ENCODE measurements at regions not wholly inside any gene's neighbourhood (a gene's known extent, or its start where the extent isn't known, plus 50 kb on each side); places are given as distances from the start of the nearest gene placed in this dataset.

- H3K27ac ChIP-seq (ENCODE audit: insufficient read depth, low read length, poor library complexity, severe bottlenecking), result no peak overlapping the region
- H3K36me3 ChIP-seq (ENCODE audit: control insufficient read depth, insufficient read depth, low read length), result no peaks in the 10 kb centered on the region
- no peak for DNase-seq
- H3K27me3 ChIP-seq (replicated peaks; ENCODE audit: control insufficient read depth, insufficient read depth, low read length, poor library complexity, severe bottlenecking), result no peaks in the 10 kb centered on the region
- no peaks in the 10 kb centered on the region for H3K4me1 ChIP-seq (ENCODE audit: control insufficient read depth, insufficient read depth, low read length, poor library complexity, severe bottlenecking)
- no peak overlapping the region for H3K4me3 ChIP-seq (ENCODE audit: insufficient read depth, low read depth, low read length, poor library complexity, severe bottlenecking)
- no peaks in the 10 kb centered on the region for H3K9me3 ChIP-seq (ENCODE audit: control insufficient read depth, low read length)
These were observed 804.2 kb upstream of the SLITRK1 start for GRCh38 chr13:84686458-84686857.

GRCh38 chr13:84684804-84685203 is 802.5 kb upstream of the SLITRK1 start:
- H3K4me1 ChIP-seq (ENCODE audit: control insufficient read depth, insufficient read depth, low read length, poor library complexity, severe bottlenecking), result no peaks in the 10 kb centered on the region
- DNase-seq, result no peak

GRCh38 chr13:84684048-84684662 is 801.9 kb upstream of the SLITRK1 start:
- no peaks in the 10 kb centered on the region for H3K9me3 ChIP-seq (ENCODE audit: control insufficient read depth, low read length)
- no peaks in the 10 kb centered on the region for H3K27me3 ChIP-seq (replicated peaks; ENCODE audit: control insufficient read depth, insufficient read depth, low read length, poor library complexity, severe bottlenecking)
- H3K4me3 ChIP-seq (ENCODE audit: insufficient read depth, low read depth, low read length, poor library complexity, severe bottlenecking), result no peak overlapping the region
- no peaks in the 10 kb centered on the region for H3K36me3 ChIP-seq (ENCODE audit: control insufficient read depth, insufficient read depth, low read length)
- no peak for DNase-seq
- no peaks in the 10 kb centered on the region for H3K4me1 ChIP-seq (ENCODE audit: control insufficient read depth, insufficient read depth, low read length, poor library complexity, severe bottlenecking)
- H3K27ac ChIP-seq (ENCODE audit: insufficient read depth, low read length, poor library complexity, severe bottlenecking), result no peak overlapping the region

More at GRCh38 chr13:84684804-84685203, 802.5 kb upstream of the SLITRK1 start:
- Histone ChIP-seq H3K27ac (ENCODE audit: insufficient read depth, low read length, poor library complexity, severe bottlenecking) (no peak overlapping the region), H3K27me3 (replicated peaks; ENCODE audit: control insufficient read depth, insufficient read depth, low read length, poor library complexity, severe bottlenecking) (no peaks in the 10 kb centered on the region), H3K4me3 (ENCODE audit: insufficient read depth, low read depth, low read length, poor library complexity, severe bottlenecking) (no peak overlapping the region), H3K9me3 (ENCODE audit: control insufficient read depth, low read length) (no peaks in the 10 kb centered on the region), H3K36me3 (ENCODE audit: control insufficient read depth, insufficient read depth, low read length) (no peaks in the 10 kb centered on the region)

- Histone ChIP-seq H3K27ac (ENCODE audit: insufficient read depth, low read length, poor library complexity, severe bottlenecking) (no peak overlapping the region), H3K36me3 (ENCODE audit: control insufficient read depth, insufficient read depth, low read length) (no peaks in the 10 kb centered on the region), H3K27me3 (replicated peaks; ENCODE audit: control insufficient read depth, insufficient read depth, low read length, poor library complexity, severe bottlenecking) (no peaks in the 10 kb centered on the region), H3K4me1 (ENCODE audit: control insufficient read depth, insufficient read depth, low read length, poor library complexity, severe bottlenecking) (no peaks in the 10 kb centered on the region), H3K9me3 (ENCODE audit: control insufficient read depth, low read length) (no peaks in the 10 kb centered on the region), H3K4me3 (ENCODE audit: insufficient read depth, low read depth, low read length, poor library complexity, severe bottlenecking) (no peak overlapping the region)
- DNase-seq, result no peak
These were observed 801.2 kb upstream of the SLITRK1 start for GRCh38 chr13:84683448-84683847.

GRCh38 chr13:84677836-84678235 is 795.6 kb upstream of the SLITRK1 start:
- no peaks in the 10 kb centered on the region for H3K36me3 ChIP-seq (ENCODE audit: control insufficient read depth, insufficient read depth, low read length)
- no peaks in the 10 kb centered on the region for H3K9me3 ChIP-seq (ENCODE audit: control insufficient read depth, low read length)
- no peak overlapping the region for H3K27ac ChIP-seq (ENCODE audit: insufficient read depth, low read length, poor library complexity, severe bottlenecking)
- no peak overlapping the region for H3K4me3 ChIP-seq (ENCODE audit: insufficient read depth, low read depth, low read length, poor library complexity, severe bottlenecking)
- DNase-seq, result no peak
- H3K4me1 ChIP-seq (ENCODE audit: control insufficient read depth, insufficient read depth, low read length, poor library complexity, severe bottlenecking), result no peaks in the 10 kb centered on the region
- no peaks in the 10 kb centered on the region for H3K27me3 ChIP-seq (replicated peaks; ENCODE audit: control insufficient read depth, insufficient read depth, low read length, poor library complexity, severe bottlenecking)

GRCh38 chr13:84672616-84673015 is 790.3 kb upstream of the SLITRK1 start:
- H3K4me1 ChIP-seq (ENCODE audit: control insufficient read depth, insufficient read depth, low read length, poor library complexity, severe bottlenecking), result no peaks in the 10 kb centered on the region
- DNase-seq, result no peak
- H3K4me3 ChIP-seq (ENCODE audit: insufficient read depth, low read depth, low read length, poor library complexity, severe bottlenecking), result no peak overlapping the region
- no peaks in the 10 kb centered on the region for H3K36me3 ChIP-seq (ENCODE audit: control insufficient read depth, insufficient read depth, low read length)
- no peak overlapping the region for H3K27ac ChIP-seq (ENCODE audit: insufficient read depth, low read length, poor library complexity, severe bottlenecking)
- H3K9me3 ChIP-seq (ENCODE audit: control insufficient read depth, low read length), result no peaks in the 10 kb centered on the region
- no peaks in the 10 kb centered on the region for H3K27me3 ChIP-seq (replicated peaks; ENCODE audit: control insufficient read depth, insufficient read depth, low read length, poor library complexity, severe bottlenecking)

- no peak for DNase-seq
- H3K4me1 ChIP-seq (ENCODE audit: control insufficient read depth, insufficient read depth, low read length, poor library complexity, severe bottlenecking), result no peaks in the 10 kb centered on the region
- H3K4me3 ChIP-seq (ENCODE audit: insufficient read depth, low read depth, low read length, poor library complexity, severe bottlenecking), result no peak overlapping the region
- H3K27me3 ChIP-seq (replicated peaks; ENCODE audit: control insufficient read depth, insufficient read depth, low read length, poor library complexity, severe bottlenecking), result no peaks in the 10 kb centered on the region
- no peaks in the 10 kb centered on the region for H3K36me3 ChIP-seq (ENCODE audit: control insufficient read depth, insufficient read depth, low read length)
- H3K27ac ChIP-seq (ENCODE audit: insufficient read depth, low read length, poor library complexity, severe bottlenecking), result no peak overlapping the region
- H3K9me3 ChIP-seq (ENCODE audit: control insufficient read depth, low read length), result no peaks in the 10 kb centered on the region
These were observed 788.0 kb upstream of the SLITRK1 start for GRCh38 chr13:84670245-84670644.

GRCh38 chr13:84668637-84669036 is 786.4 kb upstream of the SLITRK1 start:
- H3K27me3 ChIP-seq (replicated peaks; ENCODE audit: control insufficient read depth, insufficient read depth, low read length, poor library complexity, severe bottlenecking), result no peaks in the 10 kb centered on the region
- no peak overlapping the region for H3K4me3 ChIP-seq (ENCODE audit: insufficient read depth, low read depth, low read length, poor library complexity, severe bottlenecking)
- DNase-seq, result no peak
- H3K27ac ChIP-seq (ENCODE audit: insufficient read depth, low read length, poor library complexity, severe bottlenecking), result no peak overlapping the region
- H3K36me3 ChIP-seq (ENCODE audit: control insufficient read depth, insufficient read depth, low read length), result no peaks in the 10 kb centered on the region
- H3K9me3 ChIP-seq (ENCODE audit: control insufficient read depth, low read length), result no peaks in the 10 kb centered on the region
- H3K4me1 ChIP-seq (ENCODE audit: control insufficient read depth, insufficient read depth, low read length, poor library complexity, severe bottlenecking), result no peaks in the 10 kb centered on the region

GRCh38 chr13:84662491-84662890 is 780.2 kb upstream of the SLITRK1 start:
- no peak for DNase-seq
- Histone ChIP-seq H3K27me3 (replicated peaks; ENCODE audit: control insufficient read depth, insufficient read depth, low read length, poor library complexity, severe bottlenecking) (no peaks in the 10 kb centered on the region), H3K9me3 (ENCODE audit: control insufficient read depth, low read length) (no peaks in the 10 kb centered on the region), H3K36me3 (ENCODE audit: control insufficient read depth, insufficient read depth, low read length) (no peaks in the 10 kb centered on the region), H3K27ac (ENCODE audit: insufficient read depth, low read length, poor library complexity, severe bottlenecking) (no peak overlapping the region), H3K4me3 (ENCODE audit: insufficient read depth, low read depth, low read length, poor library complexity, severe bottlenecking) (no peak overlapping the region), H3K4me1 (ENCODE audit: control insufficient read depth, insufficient read depth, low read length, poor library complexity, severe bottlenecking) (no peaks in the 10 kb centered on the region)

GRCh38 chr13:84661718-84662117 is 779.4 kb upstream of the SLITRK1 start:
- Histone ChIP-seq H3K36me3 (ENCODE audit: control insufficient read depth, insufficient read depth, low read length) (no peaks in the 10 kb centered on the region), H3K27ac (ENCODE audit: insufficient read depth, low read length, poor library complexity, severe bottlenecking) (no peak overlapping the region), H3K27me3 (replicated peaks; ENCODE audit: control insufficient read depth, insufficient read depth, low read length, poor library complexity, severe bottlenecking) (no peaks in the 10 kb centered on the region), H3K9me3 (ENCODE audit: control insufficient read depth, low read length) (no peaks in the 10 kb centered on the region), H3K4me3 (ENCODE audit: insufficient read depth, low read depth, low read length, poor library complexity, severe bottlenecking) (no peak overlapping the region), H3K4me1 (ENCODE audit: control insufficient read depth, insufficient read depth, low read length, poor library complexity, severe bottlenecking) (no peaks in the 10 kb centered on the region)
- DNase-seq, result no peak

- H3K27me3 ChIP-seq (replicated peaks; ENCODE audit: control insufficient read depth, insufficient read depth, low read length, poor library complexity, severe bottlenecking), result no peaks in the 10 kb centered on the region
- no peak for DNase-seq
- no peaks in the 10 kb centered on the region for H3K36me3 ChIP-seq (ENCODE audit: control insufficient read depth, insufficient read depth, low read length)
- no peaks in the 10 kb centered on the region for H3K4me1 ChIP-seq (ENCODE audit: control insufficient read depth, insufficient read depth, low read length, poor library complexity, severe bottlenecking)
- H3K9me3 ChIP-seq (ENCODE audit: control insufficient read depth, low read length), result no peaks in the 10 kb centered on the region
- H3K27ac ChIP-seq (ENCODE audit: insufficient read depth, low read length, poor library complexity, severe bottlenecking), result no peak overlapping the region
- H3K4me3 ChIP-seq (ENCODE audit: insufficient read depth, low read depth, low read length, poor library complexity, severe bottlenecking), result no peak overlapping the region
These were observed 777.0 kb upstream of the SLITRK1 start for GRCh38 chr13:84659359-84659661.
